ENCODE measurements at regions not wholly inside any gene's neighbourhood (a gene's known extent, or its start where the extent isn't known, plus 50 kb on each side); places are given as distances from the start of the nearest gene placed in this dataset.

DNA sequence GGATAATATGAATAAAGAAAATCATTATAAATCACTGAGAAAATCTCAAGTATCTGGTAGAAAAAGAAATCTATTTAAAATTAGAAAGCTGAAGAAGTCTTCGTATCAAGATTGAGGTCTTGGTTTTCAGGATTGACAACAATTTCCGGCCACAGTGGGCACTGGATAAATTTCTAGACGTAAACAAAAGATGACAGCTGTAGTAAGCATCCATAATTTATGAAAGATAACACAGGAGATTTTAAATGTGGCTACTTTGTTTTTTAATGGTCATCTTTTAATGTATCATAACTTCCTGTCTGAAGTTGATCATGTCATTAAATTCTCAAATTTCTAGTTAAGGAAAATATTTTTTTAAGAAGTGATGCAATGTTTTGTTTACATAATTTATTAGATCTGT is 444.2 kb downstream of the HTR1B start:
- TF ChIP-seq CTCF (conservative IDR thresholded peaks at IDR 0.05), result no peak
- TF ChIP-seq EZH2 (IDR thresholded peaks at IDR 0.05; ENCODE audit: low read depth), result no peak
